OCI-LY3 (cell line): ENCODE measurements at regions not wholly inside any gene's neighbourhood (a gene's known extent, or its start where the extent isn't known, plus 50 kb on each side); places are given as distances from the start of the nearest gene placed in this dataset.

Experiments
- H2AFZ ChIP-seq: fragments of 200-600, 300-600 bp; shearing (Covaris generic); 2 replicates; pipeline ENCODE4 v1.6.0; 2014; ENCODE audit warnings: antibody characterized with exemption, low read depth, low read length
- H3K27ac ChIP-seq: fragments of 200-600, 300-600 bp; sonication (generic); 2 replicates; pipeline ENCODE4 v1.5.1; 2014; ENCODE audit warnings: mild to moderate bottlenecking, low read length, moderate library complexity, mixed read lengths
- H3K27me3 ChIP-seq: fragments of 200-600, 300-600 bp; sonication (generic); 2 replicates; pipeline ENCODE4 v1.6.1; 2014; ENCODE audit warnings: low read depth, low read length, mixed read lengths
- H3K36me3 ChIP-seq: fragments of 200-600, 300-600 bp; sonication (generic); replicated peaks from 2 replicates; pipeline ENCODE3; 2014; ENCODE audit warnings: low read depth, low read length, mixed read lengths
- H3K4me1 ChIP-seq: fragments of 300-600, 200-600 bp; sonication (generic); 2 replicates; pipeline ENCODE4 v1.6.1; 2014; ENCODE audit warnings: low read length, mixed read lengths
- H3K4me2 ChIP-seq: fragments of 200-600, 300-600 bp; sonication (generic); 2 replicates; pipeline ENCODE4 v1.6.1; 2014; ENCODE audit warnings: low read length, mixed read lengths
- H3K4me3 ChIP-seq: fragments of 300-600, 200-600 bp; sonication (generic); 2 replicates; pipeline ENCODE4 v1.5.1; 2014; ENCODE audit warnings: antibody characterized with exemption, mild to moderate bottlenecking, low read length, moderate library complexity
- H3K79me2 ChIP-seq: fragments of 300-600, 200-600 bp; shearing (Covaris generic); 2 replicates; pipeline ENCODE4 v1.6.1; 2014; ENCODE audit warnings: mild to moderate bottlenecking, low read length, mixed read lengths
- H3K9ac ChIP-seq: fragments of 300-600, 200-600 bp; shearing (Covaris generic); 2 replicates; pipeline ENCODE4 v1.6.0; 2014; ENCODE audit warnings: mild to moderate bottlenecking, low read length, moderate library complexity
- H3K9me3 ChIP-seq: fragments of 200-600, 300-600 bp; shearing (Covaris generic); 2 replicates; pipeline ENCODE4 v1.6.1; 2014; ENCODE audit warnings: low read length, mixed read lengths; ENCODE audit not compliant: insufficient read depth
- H4K20me1 ChIP-seq: fragments of 200-600, 300-600 bp; sonication (generic); 2 replicates; pipeline ENCODE4 v1.6.1; 2016; ENCODE audit warnings: low read length, mixed read lengths; ENCODE audit not compliant: insufficient read depth
- CTCF ChIP-seq: fragments of 200-600, 300-600 bp; sonication (generic); IDR thresholded peaks from 2 replicates; pipeline ENCODE4 v1.5.1; 2014; ENCODE audit warnings: antibody characterized with exemption, low read length, low read depth
- EZH2phosphoT487 ChIP-seq: fragments of 200-600 bp; shearing (Covaris generic); IDR thresholded peaks from 2 replicates; pipeline ENCODE4 v1.6.1; 2018; ENCODE audit warnings: antibody characterized with exemption, mixed run types, low read depth

GRCh38 chr4:165698272-165698671, 174.8 kb upstream of the TLL1 start:
- Histone ChIP-seq H3K79me2 (no peaks in the 10 kb centered on the region), H3K4me2 (no peak overlapping the region), H3K4me3 (no peak overlapping the region), H4K20me1 (no peaks in the 10 kb centered on the region), H3K27me3 (no peaks in the 10 kb centered on the region), H3K36me3 (no peaks in the 10 kb centered on the region), H3K9me3 (no peaks in the 10 kb centered on the region), H3K4me1 (no peaks in the 10 kb centered on the region), H2AFZ (no peak overlapping the region), H3K27ac (no peak overlapping the region), H3K9ac (no peak overlapping the region)
- TF ChIP-seq EZH2phosphoT487 = no peak
- TF ChIP-seq CTCF = no peak

- no peak overlapping the region for H3K27ac ChIP-seq
- H3K79me2 ChIP-seq = no peaks in the 10 kb centered on the region
- H2AFZ ChIP-seq = no peak overlapping the region
- no peaks in the 10 kb centered on the region for H3K9me3 ChIP-seq
- H3K9ac ChIP-seq = no peak overlapping the region
- H3K4me1 ChIP-seq = no peaks in the 10 kb centered on the region
- no peak overlapping the region for H3K4me2 ChIP-seq
- no peaks in the 10 kb centered on the region for H3K36me3 ChIP-seq
- no peaks in the 10 kb centered on the region for H4K20me1 ChIP-seq
- TF ChIP-seq EZH2phosphoT487 = no peak
- TF ChIP-seq CTCF = no peak
- H3K27me3 ChIP-seq = no peaks in the 10 kb centered on the region
- no peak overlapping the region for H3K4me3 ChIP-seq
Measured at GRCh38 chr4:165699055-165699454, 174.0 kb upstream of the TLL1 start.

- H3K9me3 ChIP-seq = no peaks in the 10 kb centered on the region
- H3K36me3 ChIP-seq = no peaks in the 10 kb centered on the region
- no peak overlapping the region for H3K27ac ChIP-seq
- no peak overlapping the region for H3K4me3 ChIP-seq
- TF ChIP-seq CTCF (peak; percentile 73), EZH2phosphoT487 (no peak)
- H3K79me2 ChIP-seq = no peaks in the 10 kb centered on the region
- H3K9ac ChIP-seq = no peak overlapping the region
- H3K27me3 ChIP-seq = no peaks in the 10 kb centered on the region
- no peak overlapping the region for H3K4me2 ChIP-seq
- no peaks in the 10 kb centered on the region for H3K4me1 ChIP-seq
- no peak overlapping the region for H2AFZ ChIP-seq
- H4K20me1 ChIP-seq = no peaks in the 10 kb centered on the region
Measured at GRCh38 chr4:165700855-165701254, 172.2 kb upstream of the TLL1 start.

- Histone ChIP-seq H3K4me2 (no peak overlapping the region), H3K27ac (no peak overlapping the region), H3K9me3 (no peaks in the 10 kb centered on the region), H4K20me1 (no peaks in the 10 kb centered on the region), H3K79me2 (no peaks in the 10 kb centered on the region), H3K4me3 (no peak overlapping the region), H3K4me1 (no peaks in the 10 kb centered on the region), H3K36me3 (no peaks in the 10 kb centered on the region), H3K9ac (no peak overlapping the region), H2AFZ (no peak overlapping the region), H3K27me3 (no peaks in the 10 kb centered on the region)
- TF ChIP-seq CTCF (no peak), EZH2phosphoT487 (no peak)
Measured at GRCh38 chr4:165707128-165707527, 165.9 kb upstream of the TLL1 start.
